Large intestine (tissue), 3 donors: ENCODE measurements at regions not wholly inside any gene's neighbourhood (a gene's known extent, or its start where the extent isn't known, plus 50 kb on each side); places are given as distances from the start of the nearest gene placed in this dataset.

Source experiments
- DNase-seq, 2 donors: peaks; one replicate each; pipeline versions ENCODE4 v3.0.0 to v3.0.0-alpha.2; 2013
- H3K27ac ChIP-seq: one replicate; pipeline ENCODE4 v1.5.1; 2013; ENCODE audit warnings: low read length
- H3K27me3 ChIP-seq: 2 replicates; pipeline ENCODE4 v1.6.1; 2013; ENCODE audit warnings: low read length; ENCODE audit not compliant: control insufficient read depth, insufficient read depth
- H3K36me3 ChIP-seq: 2 replicates; pipeline ENCODE4 v1.6.1; 2013; ENCODE audit warnings: low read length; ENCODE audit not compliant: control insufficient read depth, insufficient read depth
- H3K4me1 ChIP-seq: one replicate; pipeline ENCODE4 v1.6.1; 2013; ENCODE audit warnings: low read length; ENCODE audit not compliant: control insufficient read depth, insufficient read depth
- H3K4me3 ChIP-seq: one replicate; pipeline ENCODE4 v1.5.1; 2013; ENCODE audit warnings: low read length
- H3K9me3 ChIP-seq: one replicate; pipeline ENCODE4 v1.6.1; 2013; ENCODE audit warnings: mild to moderate bottlenecking, low read depth, low read length, moderate library complexity; ENCODE audit not compliant: control insufficient read depth
- WGBS: methylation state at CpG from one replicate; pipeline ENCODE4 v1.1.5; 2013; ENCODE audit warnings: low lambda C conversion rate; ENCODE audit not compliant: insufficient coverage; 5-methylcytosine and 5-hydroxymethylcytosine counted together

DNA sequence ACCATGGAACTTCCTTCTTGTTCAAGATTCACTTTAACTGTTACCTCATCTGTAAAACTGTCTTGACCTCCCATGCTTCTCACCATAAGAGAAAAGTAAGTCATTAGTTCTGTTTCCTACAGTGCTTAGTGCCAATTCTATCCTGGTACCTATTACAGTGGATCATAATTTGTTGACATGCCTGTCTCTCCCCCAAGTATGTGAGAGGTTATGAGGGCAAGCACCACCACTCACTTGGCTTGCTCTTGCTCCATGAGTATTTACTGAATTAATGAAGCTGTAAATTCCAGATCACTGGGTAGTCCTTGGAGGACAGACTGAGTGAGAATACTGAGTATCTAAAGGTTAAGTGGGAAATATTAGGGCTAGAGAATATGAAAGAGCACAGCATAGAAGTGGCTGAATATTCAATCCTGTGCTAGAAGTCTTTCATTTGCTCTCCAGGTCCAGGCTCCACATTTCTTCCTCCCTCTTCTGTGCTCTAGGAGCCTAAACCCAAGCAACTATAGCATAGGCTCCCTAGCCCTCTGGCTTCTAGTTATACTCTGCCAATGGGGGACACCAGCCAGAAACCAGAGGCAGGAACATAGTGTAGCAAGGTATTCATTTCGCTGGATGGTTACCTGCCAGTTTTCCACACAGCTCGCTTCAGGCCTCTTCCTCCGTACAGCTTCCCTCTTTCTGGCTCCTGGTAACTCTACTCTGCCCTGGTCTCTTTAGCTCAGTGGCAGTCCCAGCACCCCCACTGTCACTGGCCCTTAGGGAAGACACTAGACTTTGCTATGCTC lies 118.2 kb upstream of the SLC5A12 start:
- no peak for DNase-seq
- H3K36me3 ChIP-seq: no peaks in the 10 kb centered on the region
- H3K9me3 ChIP-seq: no peaks in the 10 kb centered on the region
- no peaks in the 10 kb centered on the region for H3K4me1 ChIP-seq
- H3K4me3 ChIP-seq: no peak overlapping the region
- no peak overlapping the region for H3K27ac ChIP-seq
- 80% methylated on average over 1 of the region's 3 CpGs for WGBS
- H3K27me3 ChIP-seq: no peaks in the 10 kb centered on the region

DNA sequence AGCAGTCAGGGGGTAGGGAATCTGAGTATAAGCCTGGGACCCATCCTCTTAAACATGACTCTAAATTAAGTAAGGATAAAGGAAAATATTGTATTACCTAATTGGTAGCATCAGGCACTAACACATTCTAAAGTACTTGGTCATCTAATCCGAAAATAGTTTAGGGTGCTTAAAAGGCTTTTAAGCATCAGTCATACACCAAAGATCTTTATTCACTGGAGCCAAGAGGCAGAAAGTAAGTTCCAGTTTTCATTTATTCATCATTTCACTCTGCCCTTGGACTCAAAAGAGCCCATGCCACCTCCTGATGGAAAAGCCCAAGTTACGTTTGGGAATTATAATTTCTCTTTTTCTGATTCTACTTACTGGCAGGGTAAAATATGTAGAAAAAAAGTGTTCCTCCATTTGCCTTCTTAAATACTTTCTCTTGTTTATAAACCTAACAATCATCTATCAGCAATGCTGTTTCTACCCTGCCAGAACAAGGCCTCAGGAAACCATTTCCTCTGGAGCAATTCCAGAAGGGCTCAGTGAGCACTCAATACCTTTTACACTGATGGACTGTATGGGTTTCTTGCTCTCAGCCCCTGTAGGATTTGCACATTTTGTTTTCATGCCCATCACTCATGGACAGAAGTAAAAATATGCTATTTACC lies 120.1 kb upstream of the SLC5A12 start:
- no peak for DNase-seq
- H3K4me3 ChIP-seq: no peak overlapping the region
- H3K27ac ChIP-seq: no peak overlapping the region
- no peaks in the 10 kb centered on the region for H3K9me3 ChIP-seq
- H3K27me3 ChIP-seq: no peaks in the 10 kb centered on the region
- H3K36me3 ChIP-seq: no peaks in the 10 kb centered on the region
- 100% methylated on average over 1 of the region's 2 CpGs for WGBS
- H3K4me1 ChIP-seq: no peaks in the 10 kb centered on the region

- Histone ChIP-seq H3K27ac (no peak overlapping the region), H3K36me3 (no peaks in the 10 kb centered on the region), H3K27me3 (no peaks in the 10 kb centered on the region), H3K9me3 (no peaks in the 10 kb centered on the region), H3K4me1 (no peaks in the 10 kb centered on the region), H3K4me3 (no peak overlapping the region)
- WGBS: no CpG with 5 or more reads among the region's 3 CpGs
- no peak for DNase-seq
These were observed 120.8 kb upstream of the SLC5A12 start for GRCh38 chr11:26842478-26843282.

DNA sequence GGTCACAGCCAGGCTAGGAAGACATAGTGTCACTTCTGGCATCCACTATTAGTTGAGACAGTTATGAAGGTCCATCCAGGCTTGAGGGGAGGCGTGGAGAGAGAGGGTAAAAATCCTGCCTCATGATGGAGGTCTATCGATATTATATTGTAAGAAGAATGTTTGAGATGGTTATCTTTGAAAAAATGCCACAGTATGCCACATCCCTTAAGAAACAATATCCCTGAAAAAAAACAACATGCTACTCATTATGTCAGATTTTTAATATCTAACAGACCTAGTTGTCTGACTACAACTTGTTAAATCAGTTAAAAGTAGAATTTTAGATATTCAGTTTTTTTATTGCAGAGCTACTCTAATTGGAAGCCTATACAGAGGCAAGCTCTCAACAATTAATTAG lies 121.7 kb upstream of the SLC5A12 start:
- no CpG with 5 or more reads among the region's 2 CpGs for WGBS

DNA sequence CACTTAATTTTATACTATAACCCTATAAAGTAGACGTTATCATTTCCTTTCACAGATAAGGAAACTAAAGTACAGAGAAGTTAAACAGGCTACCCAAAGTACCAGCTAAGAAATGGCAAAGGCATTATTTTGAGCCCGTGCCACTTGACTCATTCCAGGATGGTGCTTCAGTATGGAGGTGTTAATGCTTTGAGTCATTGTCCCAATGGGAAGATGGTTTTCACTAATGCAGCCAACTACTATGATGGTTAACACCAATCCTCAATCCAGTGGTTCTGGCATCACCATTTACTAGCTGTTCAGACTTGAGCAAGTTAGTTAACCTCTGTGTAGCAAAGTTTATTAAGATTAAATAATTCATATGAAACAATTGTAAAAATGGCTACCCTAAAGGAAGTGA lies 123.1 kb upstream of the SLC5A12 start:
- Histone ChIP-seq H3K27me3 (no peaks in the 10 kb centered on the region), H3K4me1 (no peaks in the 10 kb centered on the region), H3K9me3 (no peaks in the 10 kb centered on the region), H3K36me3 (no peaks in the 10 kb centered on the region), H3K4me3 (no peak overlapping the region), H3K27ac (no peak overlapping the region)
- WGBS: no CpG with 5 or more reads among the region's 2 CpGs
- no peak for DNase-seq

More for the DNA sequence above, 121.7 kb upstream of the SLC5A12 start:
- no peak overlapping the region for H3K4me3 ChIP-seq
- DNase-seq: no peak
- H3K4me1 ChIP-seq: no peaks in the 10 kb centered on the region
- no peaks in the 10 kb centered on the region for H3K27me3 ChIP-seq
- no peaks in the 10 kb centered on the region for H3K36me3 ChIP-seq
- no peaks in the 10 kb centered on the region for H3K9me3 ChIP-seq
- no peak overlapping the region for H3K27ac ChIP-seq

DNA sequence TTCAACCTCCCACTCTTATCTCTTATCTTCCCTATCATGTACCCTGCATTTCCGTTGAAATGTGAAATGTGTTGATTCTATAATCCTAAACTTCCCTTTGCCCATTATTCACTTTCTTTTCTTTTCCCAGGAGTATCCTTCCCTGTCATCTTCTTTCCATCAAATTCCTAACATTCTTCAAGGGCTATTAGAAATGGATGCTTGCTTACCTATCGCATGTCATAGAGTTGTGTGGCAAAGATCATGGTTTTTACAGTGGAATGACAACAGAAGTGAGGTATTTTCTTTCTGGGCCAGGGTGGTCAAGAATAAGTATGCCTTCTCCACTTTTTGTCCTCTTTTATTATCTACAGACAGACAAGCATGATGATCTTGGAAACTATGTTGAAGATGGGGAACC lies 124.4 kb upstream of the SLC5A12 start:
- no peak overlapping the region for H3K4me3 ChIP-seq
- no peak for DNase-seq
- H3K27me3 ChIP-seq: no peaks in the 10 kb centered on the region
- no peaks in the 10 kb centered on the region for H3K36me3 ChIP-seq
- no peak overlapping the region for H3K27ac ChIP-seq
- H3K4me1 ChIP-seq: no peaks in the 10 kb centered on the region
- no peaks in the 10 kb centered on the region for H3K9me3 ChIP-seq
- WGBS: 60% methylated on average over 1 of the region's 2 CpGs

DNA sequence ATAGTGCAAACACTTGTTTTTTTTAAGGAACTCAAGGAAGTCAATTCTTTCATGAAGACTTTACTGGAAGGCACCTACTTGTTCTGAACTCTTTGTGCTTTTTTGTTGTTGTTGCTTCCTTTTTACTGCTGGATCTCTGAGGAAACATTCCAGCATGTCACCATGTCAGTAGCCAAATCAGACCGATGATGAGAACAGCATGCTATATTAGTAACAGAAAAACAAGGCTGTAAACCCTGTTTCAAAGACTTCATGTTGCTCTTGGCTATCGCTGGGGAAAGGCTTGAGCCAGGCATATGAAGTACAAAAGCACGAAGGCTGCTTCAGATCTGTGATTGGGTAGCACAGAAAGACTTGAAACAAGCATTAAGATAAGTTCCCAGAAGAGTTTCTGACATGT lies 125.6 kb upstream of the SLC5A12 start:
- Histone ChIP-seq H3K27me3 (no peaks in the 10 kb centered on the region), H3K4me1 (no peaks in the 10 kb centered on the region), H3K4me3 (no peak overlapping the region), H3K27ac (no peak overlapping the region), H3K36me3 (no peaks in the 10 kb centered on the region), H3K9me3 (no peaks in the 10 kb centered on the region)
- no peak for DNase-seq
- WGBS: 93% methylated on average over 2 of the region's 3 CpGs

- H3K4me3 ChIP-seq: no peak overlapping the region
- no peak for DNase-seq
- WGBS: no CpG with 5 or more reads among the region's 1 CpG
- no peaks in the 10 kb centered on the region for H3K27me3 ChIP-seq
- no peaks in the 10 kb centered on the region for H3K4me1 ChIP-seq
- H3K36me3 ChIP-seq: no peaks in the 10 kb centered on the region
- no peak overlapping the region for H3K27ac ChIP-seq
- H3K9me3 ChIP-seq: no peaks in the 10 kb centered on the region
These were observed 126.1 kb upstream of the SLC5A12 start for GRCh38 chr11:26847977-26848376.

DNA sequence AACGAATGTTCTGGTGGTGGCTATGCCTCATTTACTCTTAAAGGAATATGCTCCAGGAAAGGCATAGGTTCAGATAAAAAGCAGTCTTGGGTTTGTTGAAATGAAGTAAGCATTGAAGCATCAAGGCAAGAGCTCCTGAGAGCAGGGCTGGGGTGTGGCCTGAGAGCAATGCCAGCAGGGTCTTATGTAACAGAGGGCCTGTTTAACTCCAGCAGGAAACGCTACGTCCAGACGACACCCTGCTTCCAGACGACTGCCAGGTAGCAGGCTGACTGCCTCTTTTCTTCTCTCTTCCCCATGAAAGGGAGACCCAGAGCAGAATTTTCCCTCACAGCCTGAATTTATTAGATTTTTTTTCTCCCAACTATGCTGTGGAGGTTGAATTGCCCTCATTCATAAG lies 127.2 kb upstream of the SLC5A12 start:
- Histone ChIP-seq H3K36me3 (no peaks in the 10 kb centered on the region), H3K27ac (no peak overlapping the region), H3K9me3 (no peaks in the 10 kb centered on the region), H3K4me1 (no peaks in the 10 kb centered on the region), H3K4me3 (no peak overlapping the region), H3K27me3 (no peaks in the 10 kb centered on the region)
- no CpG with 5 or more reads among the region's 5 CpGs for WGBS
- no peak for DNase-seq

DNA sequence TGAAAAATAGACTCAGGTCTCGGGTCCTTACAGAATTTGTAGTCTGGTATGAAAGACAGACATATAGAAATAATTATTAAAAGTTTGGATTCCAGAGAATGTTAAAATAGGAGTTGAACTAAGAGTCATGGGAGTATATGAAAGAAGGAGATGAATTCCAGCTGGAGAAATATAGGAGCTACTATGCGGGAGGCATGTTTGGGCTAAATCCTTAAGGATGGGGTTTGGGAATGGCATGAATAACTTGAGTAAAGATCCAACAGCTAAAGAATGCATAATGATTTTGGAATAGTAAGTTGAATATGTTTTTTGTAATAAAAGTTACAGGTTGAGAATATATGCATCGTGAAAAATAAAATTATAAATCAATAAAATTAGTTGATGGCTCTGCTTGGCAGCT lies 129.4 kb upstream of the SLC5A12 start:
- Histone ChIP-seq H3K36me3 (no peaks in the 10 kb centered on the region), H3K27ac (no peak overlapping the region), H3K9me3 (no peaks in the 10 kb centered on the region), H3K4me1 (no peaks in the 10 kb centered on the region), H3K27me3 (no peaks in the 10 kb centered on the region), H3K4me3 (no peak overlapping the region)
- no peak for DNase-seq
- 88% methylated on average over 2 of the region's 3 CpGs for WGBS
